Astrocyte (in vitro differentiated cells and primary cell): ENCODE measurements at regions not wholly inside any gene's neighbourhood (a gene's known extent, or its start where the extent isn't known, plus 50 kb on each side); places are given as distances from the start of the nearest gene placed in this dataset.
"Not testable (repeated sequence)": the region's sequence is repeated elsewhere in the genome, so short reads cannot be mapped to it uniquely, and the experiment has no call there.

Experiments used
- DNase-seq: peaks from one replicate; pipeline ENCODE4 v3.0.0-alpha.2; 2010; ENCODE audit warnings: low read depth
- FAIRE-seq: peaks from 2 replicates; lab custom pipeline; 2011; peaks lifted over from hg19 to GRCh38; lab: Jason Lieb, UNC
- H2AFZ ChIP-seq: 2 replicates; pipeline ENCODE4 v1.6.0; 2012; ENCODE audit warnings: low read depth, low read length, inconsistent platforms
- H3K27ac ChIP-seq: 2 replicates; pipeline ENCODE4 v1.5.1; 2011; ENCODE audit warnings: low read depth, low read length, inconsistent platforms
- H3K27me3 ChIP-seq: 2 replicates; pipeline ENCODE4 v1.6.0; 2011; ENCODE audit warnings: low read length, inconsistent platforms; ENCODE audit not compliant: insufficient read depth
- H3K36me3 ChIP-seq: 2 replicates; pipeline ENCODE4 v1.5.1; 2011; ENCODE audit warnings: low read length, inconsistent platforms; ENCODE audit not compliant: insufficient read depth
- H3K4me1 ChIP-seq: 2 replicates; pipeline ENCODE4 v1.5.1; 2011; ENCODE audit warnings: low read length, inconsistent platforms; ENCODE audit not compliant: insufficient read depth
- H3K4me2 ChIP-seq: 2 replicates; pipeline ENCODE4 v1.6.0; 2012; ENCODE audit warnings: low read length, inconsistent platforms
- H3K4me3 ChIP-seq: 2 replicates; pipeline ENCODE4 v1.5.1; 2011; ENCODE audit warnings: low read depth, mild to moderate bottlenecking, low read length, inconsistent platforms; ENCODE audit not compliant: insufficient read depth
- H3K79me2 ChIP-seq: 2 replicates; pipeline ENCODE4 v1.6.0; 2012; ENCODE audit warnings: mild to moderate bottlenecking, low read length, inconsistent platforms; ENCODE audit not compliant: insufficient read depth
- H3K9ac ChIP-seq: 2 replicates; pipeline ENCODE4 v1.6.0; 2012; ENCODE audit warnings: mild to moderate bottlenecking, low read length, inconsistent platforms
- H3K9me3 ChIP-seq: 2 replicates; pipeline ENCODE4 v1.5.1; 2012; ENCODE audit warnings: low read depth, mild to moderate bottlenecking, low read length, inconsistent platforms; ENCODE audit not compliant: insufficient read depth
- H4K20me1 ChIP-seq: 2 replicates; pipeline ENCODE4 v1.6.0; 2012; ENCODE audit warnings: low read length, inconsistent platforms; ENCODE audit not compliant: insufficient read depth
- H3K27ac Mint-ChIP-seq: one replicate; pipeline ENCODE4 v1.8.0; 2021; ENCODE audit warnings: mild to moderate bottlenecking, mixed read lengths; ENCODE audit not compliant: unreplicated experiment
- H3K27me3 Mint-ChIP-seq: one replicate; pipeline ENCODE4 v1.8.0; 2021; ENCODE audit warnings: low read depth, mixed read lengths; ENCODE audit not compliant: unreplicated experiment
- H3K36me3 Mint-ChIP-seq: one replicate; pipeline ENCODE4 v1.8.0; 2021; ENCODE audit warnings: low read depth, mixed read lengths; ENCODE audit not compliant: unreplicated experiment
- H3K4me1 Mint-ChIP-seq: one replicate; pipeline ENCODE4 v1.8.0; 2021; ENCODE audit warnings: low read depth, mixed read lengths; ENCODE audit not compliant: unreplicated experiment
- H3K4me3 Mint-ChIP-seq: one replicate; pipeline ENCODE4 v1.8.0; 2021; ENCODE audit warnings: mild to moderate bottlenecking, moderate library complexity, mixed read lengths; ENCODE audit not compliant: unreplicated experiment
- H3K9me3 Mint-ChIP-seq: one replicate; pipeline ENCODE4 v1.8.0; 2021; ENCODE audit warnings: mild to moderate bottlenecking, mixed read lengths; ENCODE audit not compliant: unreplicated experiment
- CTCF ChIP-seq: IDR thresholded peaks from 2 replicates; pipeline ENCODE4 v1.5.1; 2011; ENCODE audit warnings: low read depth, mild to moderate bottlenecking, inconsistent platforms, low read length, moderate library complexity; ENCODE audit not compliant: insufficient read depth
- EZH2 ChIP-seq: IDR thresholded peaks from 2 replicates; pipeline ENCODE4 v1.6.1; 2012; ENCODE audit warnings: mild to moderate bottlenecking, low read length, inconsistent platforms; ENCODE audit not compliant: insufficient read depth

- H3K4me3 ChIP-seq: no peak overlapping the region
- H3K9me3 ChIP-seq: no peaks in the 10 kb centered on the region
- no peak overlapping the region for H2AFZ ChIP-seq
- H3K36me3 Mint-ChIP-seq: peaks cover 7% of the 10 kb centered on the region
- H3K4me1 ChIP-seq: peaks cover 6% of the 10 kb centered on the region
- H3K36me3 ChIP-seq: no peaks in the 10 kb centered on the region
- no peak overlapping the region for H3K27ac ChIP-seq
- DNase-seq: no peak
- H3K4me3 Mint-ChIP-seq: no peak overlapping the region
- no peak overlapping the region for H3K9ac ChIP-seq
- TF ChIP-seq EZH2 (no peak), CTCF (no peak)
- no peaks in the 10 kb centered on the region for H3K79me2 ChIP-seq
- no peak overlapping the region for H3K27ac Mint-ChIP-seq
- peaks cover 35% of the 10 kb centered on the region for H3K9me3 Mint-ChIP-seq
- H3K27me3 Mint-ChIP-seq: peaks cover 78% of the 10 kb centered on the region
- H4K20me1 ChIP-seq: no peaks in the 10 kb centered on the region
- no peak for FAIRE-seq
- H3K4me2 ChIP-seq: no peak overlapping the region
- peaks cover 4% of the 10 kb centered on the region for H3K4me1 Mint-ChIP-seq
- H3K27me3 ChIP-seq: peaks cover 15% of the 10 kb centered on the region
These were observed 71.3 kb upstream of the HES1 start for GRCh38 chr3:194064380-194065332.

- not testable (repeated sequence) for H3K4me3 Mint-ChIP-seq, H4K20me1 ChIP-seq, H3K27ac Mint-ChIP-seq, H3K4me2 ChIP-seq, H3K9ac ChIP-seq, H3K9me3 ChIP-seq, H3K79me2 ChIP-seq, H3K4me3 ChIP-seq, DNase-seq, H3K36me3 ChIP-seq, H3K36me3 Mint-ChIP-seq, FAIRE-seq, H3K27ac ChIP-seq, H2AFZ ChIP-seq
- H3K4me1 ChIP-seq: peaks cover 19% of the 10 kb centered on the region
- Mint-ChIP-seq H3K4me1 (peaks cover 12% of the 10 kb centered on the region), H3K9me3 (peaks cover 40% of the 10 kb centered on the region), H3K27me3 (peaks cover 61% of the 10 kb centered on the region)
- peaks cover 15% of the 10 kb centered on the region for H3K27me3 ChIP-seq
These were observed 68.6 kb upstream of the HES1 start for GRCh38 chr3:194067327-194067726.

GRCh38 chr3:194067949-194068362 lies 68.0 kb upstream of the HES1 start:
- Histone ChIP-seq H3K4me2 (no peak overlapping the region), H3K27ac (no peak overlapping the region), H3K4me3 (no peak overlapping the region), H2AFZ (no peak overlapping the region), H4K20me1 (no peaks in the 10 kb centered on the region), H3K9ac (no peak overlapping the region), H3K27me3 (peaks cover 17% of the 10 kb centered on the region), H3K79me2 (no peaks in the 10 kb centered on the region), H3K36me3 (no peaks in the 10 kb centered on the region), H3K9me3 (no peaks in the 10 kb centered on the region), H3K4me1 (peaks cover 19% of the 10 kb centered on the region)
- DNase-seq: peak; percentile 56
- Mint-ChIP-seq H3K4me1 (peaks cover 12% of the 10 kb centered on the region), H3K4me3 (no peak overlapping the region), H3K27me3 (peaks cover 59% of the 10 kb centered on the region), H3K36me3 (peaks cover 7% of the 10 kb centered on the region), H3K9me3 (peaks cover 42% of the 10 kb centered on the region), H3K27ac (no peak overlapping the region)
- TF ChIP-seq CTCF: no peak
- no peak for TF ChIP-seq EZH2
- FAIRE-seq: no peak
